Ovary (tissue), 3 donors: ENCODE measurements at regions not wholly inside any gene's neighbourhood (a gene's known extent, or its start where the extent isn't known, plus 50 kb on each side); places are given as distances from the start of the nearest gene placed in this dataset.

Experiments
- EP300 ChIP-seq: sonication (generic); formaldehyde crosslinking; IDR thresholded peaks from one replicate; pipeline ENCODE4 v1.6.1; 2017; ENCODE audit warnings: antibody characterized with exemption
- POLR2A ChIP-seq: fragments of 450-650 bp; IDR thresholded peaks from one replicate; pipeline ENCODE4 v1.6.1; 2017; ENCODE audit warnings: antibody characterized with exemption, mild to moderate bottlenecking, moderate library complexity
- TF ChIP-seq, protein P1 (sequence below), 3 donors: fragments of 450-650 bp in 2 of 3; fragments of 200-600 bp in 1 of 3; IDR thresholded peaks; one replicate each; pipeline versions ENCODE4 v1.5.1 to v1.8.0; 2016 to 2022; ENCODE audit warnings: antibody characterized with exemption in 3 of 3, mild to moderate bottlenecking in 1 of 3
- donor health status: DM: no; HTN: no; CAD: no.

DNA sequence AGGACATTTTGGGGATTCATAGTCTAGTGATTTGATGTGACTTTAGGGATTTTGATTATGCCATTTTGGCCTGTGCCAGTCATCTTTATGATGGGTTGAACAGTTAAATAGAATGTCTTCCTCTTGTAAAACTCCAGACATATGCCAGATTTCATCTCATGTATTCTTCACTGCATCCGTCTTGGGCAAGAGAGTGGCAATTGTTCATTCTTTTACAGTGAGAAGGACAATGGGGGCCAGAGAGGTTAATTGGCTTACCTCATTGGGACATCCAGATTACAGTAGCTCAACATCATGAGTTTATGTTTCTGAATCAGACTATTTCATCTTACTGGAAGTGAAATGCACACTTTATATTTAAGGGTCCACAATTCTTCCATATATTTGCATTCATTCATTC lies 108.2 kb upstream of the SLC38A2 start:
- TF ChIP-seq, protein P1, sequence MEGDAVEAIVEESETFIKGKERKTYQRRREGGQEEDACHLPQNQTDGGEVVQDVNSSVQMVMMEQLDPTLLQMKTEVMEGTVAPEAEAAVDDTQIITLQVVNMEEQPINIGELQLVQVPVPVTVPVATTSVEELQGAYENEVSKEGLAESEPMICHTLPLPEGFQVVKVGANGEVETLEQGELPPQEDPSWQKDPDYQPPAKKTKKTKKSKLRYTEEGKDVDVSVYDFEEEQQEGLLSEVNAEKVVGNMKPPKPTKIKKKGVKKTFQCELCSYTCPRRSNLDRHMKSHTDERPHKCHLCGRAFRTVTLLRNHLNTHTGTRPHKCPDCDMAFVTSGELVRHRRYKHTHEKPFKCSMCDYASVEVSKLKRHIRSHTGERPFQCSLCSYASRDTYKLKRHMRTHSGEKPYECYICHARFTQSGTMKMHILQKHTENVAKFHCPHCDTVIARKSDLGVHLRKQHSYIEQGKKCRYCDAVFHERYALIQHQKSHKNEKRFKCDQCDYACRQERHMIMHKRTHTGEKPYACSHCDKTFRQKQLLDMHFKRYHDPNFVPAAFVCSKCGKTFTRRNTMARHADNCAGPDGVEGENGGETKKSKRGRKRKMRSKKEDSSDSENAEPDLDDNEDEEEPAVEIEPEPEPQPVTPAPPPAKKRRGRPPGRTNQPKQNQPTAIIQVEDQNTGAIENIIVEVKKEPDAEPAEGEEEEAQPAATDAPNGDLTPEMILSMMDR (IDR thresholded peaks at IDR 0.05): no peak
- TF ChIP-seq POLR2A: no peak
- no peak for TF ChIP-seq EP300
